Tibial nerve (tissue), 4 donors: ENCODE measurements at regions not wholly inside any gene's neighbourhood (a gene's known extent, or its start where the extent isn't known, plus 50 kb on each side); places are given as distances from the start of the nearest gene placed in this dataset.

Experiments used
- CTCF ChIP-seq, 5 experiments: fragments of 200-600 bp in 3 of 5; fragments of 450-650 bp in 2 of 5; sonication (generic) in 3 of 5; IDR thresholded peaks; one replicate each; pipeline ENCODE4 v1.5.1; 2016 to 2019; ENCODE audit warnings: antibody characterized with exemption in 5 of 5, mild to moderate bottlenecking in 3 of 5, moderate library complexity in 2 of 5
- EP300 ChIP-seq, 2 donors: sonication (generic); formaldehyde crosslinking; IDR thresholded peaks; one replicate each; pipeline ENCODE4 v1.6.1; 2017; ENCODE audit warnings: antibody characterized with exemption in 2 of 2, mild to moderate bottlenecking in 1 of 2

- TF ChIP-seq CTCF (IDR thresholded peaks at IDR 0.05) = no peak
- no peak for TF ChIP-seq EP300 (IDR thresholded peaks at IDR 0.05)
Observed at GRCh38 chr5:62155988-62156387, 150.0 kb upstream of the KIF2A start.
